ENCODE measurements at regions not wholly inside any gene's neighbourhood (a gene's known extent, or its start where the extent isn't known, plus 50 kb on each side); places are given as distances from the start of the nearest gene placed in this dataset.

DNA sequence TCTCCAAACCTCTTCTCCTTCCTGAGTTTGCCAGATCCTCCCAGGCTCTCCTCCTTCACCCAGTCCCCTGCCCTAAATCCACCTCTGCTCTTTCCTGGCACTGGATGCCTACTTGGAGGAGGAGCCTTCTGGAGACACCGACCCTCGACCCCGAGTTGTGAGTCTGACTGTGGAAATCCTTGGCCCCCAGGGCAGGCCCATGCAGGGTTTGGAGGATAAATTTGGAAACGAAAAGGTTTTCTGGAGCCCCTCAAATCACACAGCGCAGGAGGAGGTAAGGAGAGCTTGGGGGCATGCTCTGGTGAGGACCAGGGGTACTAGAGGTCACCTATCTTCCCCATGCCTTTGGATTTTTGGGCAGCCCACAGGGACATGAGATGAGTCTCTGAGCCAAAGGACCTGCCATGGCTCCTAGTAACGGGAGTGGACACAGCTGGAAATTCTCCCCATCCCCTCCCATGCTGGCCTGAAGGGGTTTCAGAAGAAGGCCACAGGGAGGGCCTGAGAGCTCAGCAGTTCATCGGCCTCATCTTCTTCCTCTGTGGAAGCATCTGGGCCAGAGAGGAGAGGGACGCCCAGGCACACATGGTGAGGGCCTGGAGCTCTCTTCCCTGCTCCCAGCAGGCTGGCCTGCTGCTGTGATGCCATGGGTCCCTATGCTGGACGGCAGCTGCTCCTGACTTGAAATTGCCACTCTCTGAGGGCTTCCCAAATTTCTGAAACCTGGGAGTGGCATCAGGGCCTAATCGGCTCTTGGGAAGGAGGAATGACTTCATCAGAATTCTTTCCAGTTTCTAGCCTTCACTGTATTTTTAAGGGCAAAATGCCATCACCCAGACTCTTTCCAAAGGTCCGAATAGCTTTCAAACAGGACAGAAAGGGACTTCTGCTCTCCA, 68.6 kb upstream of the ITGA11 start (continued):
- TF ChIP-seq KAT7 (CRISPR knock-in tag; IDR thresholded peaks at IDR 0.05; ENCODE audit: borderline replicate concordance) (no peak), ATF2 (CRISPR knock-in tag; IDR thresholded peaks at IDR 0.05; ENCODE audit: borderline replicate concordance, low read depth) (no peak)

DNA sequence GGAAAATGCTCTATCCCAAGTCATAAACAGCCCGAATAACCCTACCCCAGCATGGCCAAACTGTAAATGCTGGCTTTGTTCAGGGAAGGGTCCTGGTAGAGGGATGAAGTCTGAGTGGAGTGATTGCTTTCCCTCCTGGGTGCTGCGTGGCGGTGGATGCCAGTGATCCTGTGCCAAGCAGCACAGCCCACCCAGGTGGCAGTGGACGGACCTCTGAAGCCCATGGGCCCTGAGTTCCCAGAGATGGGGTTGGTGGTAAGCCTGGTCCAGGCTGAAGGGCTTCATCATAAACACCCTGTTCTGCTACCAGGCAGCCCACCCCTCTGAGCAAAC, 69.3 kb upstream of the ITGA11 start:
- H3K27me3 Mint-ChIP-seq (ENCODE audit: low read depth), result peaks cover 3% of the 10 kb centered on the region; the same call in 1 of the 2 replicates
- H3K4me1 Mint-ChIP-seq, result peaks cover 4% of the 10 kb centered on the region
- POLR2A ChIA-PET, result no interaction called here
- H3K4me3 Mint-ChIP-seq, result no peak overlapping the region
- H3K36me3 Mint-ChIP-seq, result no peaks in the 10 kb centered on the region; the same call in 1 of the 2 replicates
- CTCF ChIA-PET, result no interaction called here
- ATAC-seq (no peak), DNase-seq (ENCODE audit: low spot score) (no peak)
- H3K27ac Mint-ChIP-seq, result no peak overlapping the region
- TF ChIP-seq, protein P1, sequence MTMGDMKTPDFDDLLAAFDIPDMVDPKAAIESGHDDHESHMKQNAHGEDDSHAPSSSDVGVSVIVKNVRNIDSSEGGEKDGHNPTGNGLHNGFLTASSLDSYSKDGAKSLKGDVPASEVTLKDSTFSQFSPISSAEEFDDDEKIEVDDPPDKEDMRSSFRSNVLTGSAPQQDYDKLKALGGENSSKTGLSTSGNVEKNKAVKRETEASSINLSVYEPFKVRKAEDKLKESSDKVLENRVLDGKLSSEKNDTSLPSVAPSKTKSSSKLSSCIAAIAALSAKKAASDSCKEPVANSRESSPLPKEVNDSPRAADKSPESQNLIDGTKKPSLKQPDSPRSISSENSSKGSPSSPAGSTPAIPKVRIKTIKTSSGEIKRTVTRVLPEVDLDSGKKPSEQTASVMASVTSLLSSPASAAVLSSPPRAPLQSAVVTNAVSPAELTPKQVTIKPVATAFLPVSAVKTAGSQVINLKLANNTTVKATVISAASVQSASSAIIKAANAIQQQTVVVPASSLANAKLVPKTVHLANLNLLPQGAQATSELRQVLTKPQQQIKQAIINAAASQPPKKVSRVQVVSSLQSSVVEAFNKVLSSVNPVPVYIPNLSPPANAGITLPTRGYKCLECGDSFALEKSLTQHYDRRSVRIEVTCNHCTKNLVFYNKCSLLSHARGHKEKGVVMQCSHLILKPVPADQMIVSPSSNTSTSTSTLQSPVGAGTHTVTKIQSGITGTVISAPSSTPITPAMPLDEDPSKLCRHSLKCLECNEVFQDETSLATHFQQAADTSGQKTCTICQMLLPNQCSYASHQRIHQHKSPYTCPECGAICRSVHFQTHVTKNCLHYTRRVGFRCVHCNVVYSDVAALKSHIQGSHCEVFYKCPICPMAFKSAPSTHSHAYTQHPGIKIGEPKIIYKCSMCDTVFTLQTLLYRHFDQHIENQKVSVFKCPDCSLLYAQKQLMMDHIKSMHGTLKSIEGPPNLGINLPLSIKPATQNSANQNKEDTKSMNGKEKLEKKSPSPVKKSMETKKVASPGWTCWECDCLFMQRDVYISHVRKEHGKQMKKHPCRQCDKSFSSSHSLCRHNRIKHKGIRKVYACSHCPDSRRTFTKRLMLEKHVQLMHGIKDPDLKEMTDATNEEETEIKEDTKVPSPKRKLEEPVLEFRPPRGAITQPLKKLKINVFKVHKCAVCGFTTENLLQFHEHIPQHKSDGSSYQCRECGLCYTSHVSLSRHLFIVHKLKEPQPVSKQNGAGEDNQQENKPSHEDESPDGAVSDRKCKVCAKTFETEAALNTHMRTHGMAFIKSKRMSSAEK (CRISPR knock-in tag; IDR thresholded peaks at IDR 0.05; ENCODE audit: borderline replicate concordance), result no peak
- TF ChIP-seq FOXJ3 (CRISPR knock-in tag; IDR thresholded peaks at IDR 0.05; ENCODE audit: borderline replicate concordance), result no peak
- TF ChIP-seq ZNF219 (CRISPR knock-in tag; IDR thresholded peaks at IDR 0.05; ENCODE audit: borderline replicate concordance), result no peak
- no peak for TF ChIP-seq PREB (CRISPR knock-in tag; IDR thresholded peaks at IDR 0.05; ENCODE audit: borderline replicate concordance)
- TF ChIP-seq SOX15 (CRISPR knock-in tag; IDR thresholded peaks at IDR 0.05), result no peak
- TF ChIP-seq ESRRA (CRISPR knock-in tag; IDR thresholded peaks at IDR 0.05; ENCODE audit: borderline replicate concordance), result no peak
- TF ChIP-seq, protein P2, sequence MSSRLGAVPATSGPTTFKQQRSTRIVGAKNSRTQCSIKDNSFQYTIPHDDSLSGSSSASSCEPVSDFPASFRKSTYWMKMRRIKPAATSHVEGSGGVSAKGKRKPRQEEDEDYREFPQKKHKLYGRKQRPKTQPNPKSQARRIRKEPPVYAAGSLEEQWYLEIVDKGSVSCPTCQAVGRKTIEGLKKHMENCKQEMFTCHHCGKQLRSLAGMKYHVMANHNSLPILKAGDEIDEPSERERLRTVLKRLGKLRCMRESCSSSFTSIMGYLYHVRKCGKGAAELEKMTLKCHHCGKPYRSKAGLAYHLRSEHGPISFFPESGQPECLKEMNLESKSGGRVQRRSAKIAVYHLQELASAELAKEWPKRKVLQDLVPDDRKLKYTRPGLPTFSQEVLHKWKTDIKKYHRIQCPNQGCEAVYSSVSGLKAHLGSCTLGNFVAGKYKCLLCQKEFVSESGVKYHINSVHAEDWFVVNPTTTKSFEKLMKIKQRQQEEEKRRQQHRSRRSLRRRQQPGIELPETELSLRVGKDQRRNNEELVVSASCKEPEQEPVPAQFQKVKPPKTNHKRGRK (CRISPR knock-in tag; IDR thresholded peaks at IDR 0.05; ENCODE audit: borderline replicate concordance), result no peak
- TF ChIP-seq, protein P3, sequence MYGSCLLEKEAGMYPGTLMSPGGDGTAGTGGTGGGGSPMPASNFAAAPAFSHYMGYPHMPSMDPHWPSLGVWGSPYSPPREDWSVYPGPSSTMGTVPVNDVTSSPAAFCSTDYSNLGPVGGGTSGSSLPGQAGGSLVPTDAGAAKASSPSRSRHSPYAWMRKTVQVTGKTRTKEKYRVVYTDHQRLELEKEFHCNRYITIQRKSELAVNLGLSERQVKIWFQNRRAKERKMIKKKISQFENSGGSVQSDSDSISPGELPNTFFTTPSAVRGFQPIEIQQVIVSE (CRISPR knock-in tag; IDR thresholded peaks at IDR 0.05; ENCODE audit: borderline replicate concordance), result no peak
- no peak for TF ChIP-seq TP53 (CRISPR knock-in tag; IDR thresholded peaks at IDR 0.05)
- no peak for TF ChIP-seq CREM (CRISPR knock-in tag; IDR thresholded peaks at IDR 0.05)
- no peak for TF ChIP-seq MLX (CRISPR knock-in tag; IDR thresholded peaks at IDR 0.05)
- TF ChIP-seq JAZF1 (CRISPR knock-in tag; IDR thresholded peaks at IDR 0.05), result no peak
- TF ChIP-seq ELF4 (CRISPR knock-in tag; IDR thresholded peaks at IDR 0.05; ENCODE audit: low read depth), result no peak
- H3K9me3 Mint-ChIP-seq, result peaks cover 12% of the 10 kb centered on the region

All from WTC11 (cell line).